Forelimb muscle (tissue), 1 donor: ENCODE measurements at regions not wholly inside any gene's neighbourhood (a gene's known extent, or its start where the extent isn't known, plus 50 kb on each side); places are given as distances from the start of the nearest gene placed in this dataset.
"Not testable (repeated sequence)": the region's sequence is repeated elsewhere in the genome, so short reads cannot be mapped to it uniquely, and the experiment has no call there.

ENCODE experiments used
- DNase-seq: peaks from one replicate; pipeline ENCODE4 v3.0.0-alpha.2; 2013; ENCODE audit warnings: low read depth

DNA sequence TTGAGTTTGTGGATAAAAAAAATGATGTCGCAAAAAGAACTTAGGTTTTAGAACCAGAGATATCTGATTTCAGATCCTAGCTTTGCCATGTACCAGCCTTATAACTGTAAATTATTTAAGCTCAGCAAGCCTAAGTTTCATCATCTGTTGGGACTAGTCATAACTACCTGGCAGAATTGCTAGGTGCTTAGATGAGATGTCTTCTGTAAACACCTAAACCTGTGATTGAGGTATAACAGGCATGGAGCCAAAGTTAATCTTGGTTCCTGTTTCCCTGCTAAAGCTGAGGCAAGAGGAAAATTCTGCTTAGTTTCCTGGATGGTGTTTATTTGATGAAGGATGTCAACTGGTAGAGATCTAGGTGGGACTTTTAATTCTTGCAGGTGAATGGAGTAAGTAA, 331.3 kb upstream of the RBMS3 start:
- DNase-seq, result no peak

DNA sequence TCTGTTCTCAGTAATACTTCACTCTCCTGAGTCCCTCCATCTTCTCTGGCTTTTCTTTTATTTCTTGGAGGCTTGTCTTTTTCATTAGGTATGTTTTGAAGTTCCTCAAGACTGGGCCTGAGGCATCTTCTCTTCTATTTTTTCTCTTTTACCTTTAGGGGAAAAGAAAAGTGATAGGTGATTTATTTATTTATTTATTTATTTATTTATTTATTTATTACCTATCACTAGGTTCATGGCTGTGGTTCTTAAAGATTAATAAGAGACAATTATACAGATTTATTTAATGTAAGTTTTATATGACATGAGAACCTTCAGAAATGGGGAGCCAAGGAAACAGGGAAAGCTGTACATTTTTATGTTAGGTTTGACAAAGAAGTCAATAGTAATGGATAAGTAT, 330.3 kb upstream of the RBMS3 start:
- DNase-seq, result no peak

DNA sequence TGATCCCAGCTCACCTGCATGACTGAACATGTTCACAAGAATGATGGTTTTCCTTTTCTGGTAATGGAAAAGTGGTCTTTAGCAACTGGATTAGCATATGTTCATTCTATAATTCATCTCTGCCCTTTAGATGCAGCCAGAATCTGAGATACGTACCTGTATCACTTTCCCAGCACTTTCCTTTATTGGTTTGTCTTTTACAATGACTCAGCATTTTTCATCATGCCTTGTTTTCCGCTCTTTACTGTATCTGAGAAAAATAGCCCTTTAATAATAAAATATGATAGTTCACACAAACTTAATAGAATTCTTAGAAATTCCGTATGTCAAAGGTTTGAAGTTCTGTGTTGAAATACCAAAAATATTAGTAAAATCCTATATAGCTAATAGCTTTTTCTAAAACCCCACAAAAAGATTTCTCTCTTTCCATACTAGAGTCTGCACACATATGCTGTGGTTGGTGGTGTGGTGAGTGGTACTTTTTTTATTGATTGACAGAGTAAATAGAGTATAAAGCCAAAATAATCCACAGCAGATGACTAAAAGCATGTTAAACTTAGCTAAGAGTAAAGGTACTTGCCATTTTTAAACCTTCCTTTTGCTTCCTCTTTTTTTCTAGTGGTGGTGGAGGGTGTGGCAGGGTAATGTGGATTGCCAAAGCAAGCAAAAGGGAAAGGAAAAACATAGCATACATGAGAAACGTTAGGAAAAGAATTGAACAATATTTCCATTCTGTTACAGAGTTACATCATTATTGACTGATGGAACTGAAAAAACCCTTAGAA, 328.9 kb upstream of the RBMS3 start:
- no peak for DNase-seq

DNA sequence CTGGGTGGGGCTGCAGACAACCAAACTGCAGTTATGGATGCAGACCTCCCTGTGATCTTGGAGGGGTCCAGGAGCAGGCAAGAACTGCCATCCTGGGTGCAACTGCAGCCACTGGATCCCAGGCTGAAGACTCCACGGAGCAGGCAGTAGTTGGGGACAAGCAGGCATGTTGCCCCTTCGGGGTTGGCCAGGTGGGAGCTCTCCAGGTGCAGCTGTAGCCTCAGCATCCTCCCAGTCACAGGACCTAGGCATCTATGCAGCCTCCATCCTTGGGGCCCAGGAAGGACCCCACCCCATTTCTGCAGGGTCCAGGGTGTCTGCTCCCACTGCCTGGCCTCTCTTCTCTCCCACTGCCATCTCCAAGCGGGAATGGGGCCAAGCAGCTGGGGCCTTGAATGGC, 322.2 kb upstream of the RBMS3 start:
- DNase-seq, result no peak

DNA sequence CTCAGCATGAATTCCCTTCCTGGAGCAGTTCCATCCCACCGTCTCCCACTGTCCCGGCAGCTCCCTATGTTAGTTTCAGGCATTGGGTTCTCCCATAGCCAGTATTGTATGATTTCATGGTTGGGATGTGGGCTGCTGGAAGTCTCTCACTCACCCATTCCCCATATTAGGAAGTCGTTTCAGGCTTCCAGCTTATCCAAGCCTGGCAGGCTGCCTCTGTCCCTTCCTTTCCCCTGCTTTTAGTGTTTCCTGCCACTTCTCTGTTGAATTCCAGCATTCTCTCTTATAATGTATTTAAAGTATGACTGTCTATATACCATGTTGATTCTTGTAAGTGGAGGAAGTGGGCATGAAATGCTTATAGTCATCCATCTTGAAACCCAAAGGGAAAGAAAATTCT, 309.7 kb upstream of the RBMS3 start:
- DNase-seq, result no peak

DNA sequence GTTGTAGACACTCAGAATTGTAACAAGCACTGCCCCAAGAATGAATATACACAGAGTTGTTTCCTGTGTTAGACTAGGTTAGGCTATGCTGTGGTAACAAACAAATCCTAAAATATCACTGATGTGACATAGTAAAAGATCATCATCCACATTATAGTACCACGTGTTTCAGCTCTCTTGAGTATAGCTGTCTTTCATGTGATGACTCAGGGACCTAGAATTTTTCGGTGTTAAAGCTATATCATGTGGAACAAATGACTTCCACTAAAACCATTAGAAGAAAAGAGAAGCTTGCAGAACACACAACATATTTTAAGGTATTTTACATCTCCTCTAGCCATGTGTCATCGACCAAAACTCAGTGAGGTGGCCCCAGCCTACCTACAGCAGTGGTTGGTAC, 307.9 kb upstream of the RBMS3 start:
- DNase-seq, result no peak

DNA sequence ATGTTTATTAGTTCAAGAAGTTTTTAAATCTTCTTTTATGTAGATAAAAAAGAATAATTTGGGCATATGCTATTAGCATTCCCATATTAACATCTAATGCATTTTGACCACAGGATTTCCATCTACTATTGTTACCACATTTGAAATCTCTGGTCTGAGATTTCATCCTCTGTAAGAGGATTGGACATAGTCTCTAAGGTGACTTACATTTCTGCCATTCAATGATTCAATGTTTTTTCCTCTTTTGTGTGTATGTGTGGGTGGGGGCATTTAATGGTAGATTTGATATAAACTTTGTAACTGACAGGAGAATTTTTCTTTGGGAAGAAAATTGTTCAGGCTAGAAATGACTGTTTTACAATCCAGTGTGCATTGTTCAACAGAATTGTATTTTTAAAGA, 307.3 kb upstream of the RBMS3 start:
- DNase-seq, result no peak

DNA sequence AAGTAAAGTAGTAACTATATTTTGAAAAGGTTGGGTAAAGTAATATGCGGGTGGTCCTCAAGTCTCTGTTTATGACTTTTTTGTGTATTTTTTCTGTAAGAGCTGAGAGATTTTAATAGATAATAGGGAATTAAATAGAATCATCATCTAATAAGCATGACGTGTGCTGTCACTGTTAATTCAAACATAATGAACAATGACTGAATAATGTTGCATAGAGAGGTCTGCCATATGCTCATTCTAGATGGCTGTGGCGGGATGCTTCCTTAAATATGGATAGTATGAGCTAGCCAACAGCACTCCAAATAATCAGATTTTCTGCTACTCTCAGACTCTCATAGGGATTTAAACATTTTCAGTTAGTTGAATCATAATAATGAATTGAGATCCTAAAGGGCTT, 302.8 kb upstream of the RBMS3 start:
- DNase-seq, result no peak

DNA sequence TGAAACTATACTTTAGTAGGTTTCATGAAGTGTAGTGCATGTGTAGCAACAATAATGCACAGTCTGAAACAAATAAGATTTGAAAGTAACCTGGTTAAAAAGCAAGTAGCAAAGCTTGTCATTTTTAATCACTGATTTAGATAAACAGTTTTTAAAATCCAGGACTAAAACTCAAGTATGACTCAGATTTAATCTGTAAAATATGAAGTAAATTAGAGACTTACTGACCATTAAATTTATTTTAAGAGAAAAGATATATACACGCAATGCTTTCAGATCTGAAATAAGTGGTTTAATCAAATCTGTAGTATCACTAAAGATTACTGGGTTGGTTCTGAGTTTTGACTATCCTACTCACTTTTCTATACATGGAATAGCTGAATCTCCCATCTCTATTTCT, 300.7 kb upstream of the RBMS3 start:
- no peak for DNase-seq

DNA sequence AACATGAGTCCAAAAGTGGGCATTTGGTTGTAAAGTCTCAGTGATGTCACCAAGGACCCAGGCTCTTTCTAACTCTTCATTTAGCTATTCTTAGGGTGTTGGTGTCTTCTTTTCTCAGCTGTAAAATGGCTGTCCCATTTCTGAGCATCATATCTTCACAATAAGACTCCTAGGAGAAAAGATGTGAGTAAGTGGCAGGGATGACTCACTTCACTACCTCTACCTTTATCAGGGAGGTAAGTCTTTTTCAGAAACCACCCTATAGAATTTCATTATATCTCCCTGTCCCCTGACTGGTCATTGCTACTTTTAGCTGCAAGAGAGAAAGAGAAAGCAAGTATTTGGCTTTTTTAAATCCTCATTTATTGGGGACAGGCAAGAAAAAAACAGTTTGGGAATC, 300.2 kb upstream of the RBMS3 start:
- no peak for DNase-seq

DNA sequence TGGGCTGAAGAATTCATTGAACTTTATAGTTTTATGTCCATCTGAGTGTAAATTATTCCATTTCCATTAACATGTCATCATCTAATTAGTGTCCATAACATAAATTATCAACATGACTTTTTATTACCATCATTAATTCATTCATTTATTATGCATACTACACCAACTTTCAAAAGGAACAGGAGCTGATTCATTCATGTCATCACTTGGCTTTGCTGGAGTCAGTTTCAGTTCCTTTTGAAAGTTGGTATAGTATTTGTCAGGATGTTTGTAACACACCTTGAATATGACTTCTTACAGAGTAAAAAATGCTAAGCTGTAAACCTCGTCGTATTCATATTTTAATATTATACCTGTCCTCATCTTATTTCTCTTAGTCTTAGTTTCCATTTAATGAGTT, 298.0 kb upstream of the RBMS3 start:
- DNase-seq, result no peak

DNA sequence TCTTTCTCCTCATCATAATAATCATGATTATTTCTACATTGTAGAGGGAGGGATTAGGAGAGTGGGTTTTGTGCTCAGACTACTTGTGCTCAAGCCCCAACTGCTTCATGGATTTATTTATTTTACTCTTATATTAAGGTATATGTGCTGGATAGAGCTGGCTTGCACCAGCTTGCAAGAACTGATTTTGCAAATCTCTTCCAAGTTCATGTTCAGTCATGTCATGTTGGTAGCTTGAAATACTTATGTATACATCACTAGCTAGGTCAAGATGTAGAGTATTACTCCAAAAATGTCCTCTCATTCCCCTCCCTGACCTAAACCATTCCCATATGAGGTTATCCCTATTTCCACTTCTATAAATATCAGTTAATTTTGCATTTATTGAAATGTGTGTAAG, 293.9 kb upstream of the RBMS3 start:
- no peak for DNase-seq

DNA sequence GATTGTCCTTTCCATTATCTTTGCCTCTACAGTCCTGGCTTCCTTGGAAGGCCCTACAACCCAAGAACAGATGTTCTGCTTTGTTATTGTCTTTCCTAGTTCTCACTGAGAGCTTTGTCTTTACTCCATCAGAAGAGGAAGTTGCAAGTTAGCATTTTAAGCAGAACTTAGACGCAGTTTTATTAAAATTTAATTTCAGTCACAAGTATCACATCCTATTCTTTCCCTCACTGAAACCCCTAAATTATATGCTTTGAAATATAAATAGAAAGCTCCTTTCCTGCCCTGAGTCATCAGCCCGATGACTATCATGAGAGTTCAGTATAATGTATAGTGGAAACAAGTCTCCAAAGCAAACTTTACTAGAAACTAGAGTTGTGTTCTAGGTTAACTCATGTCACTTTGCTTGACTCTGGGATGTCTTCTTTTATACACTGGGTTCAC, 291.2 kb upstream of the RBMS3 start:
- no peak for DNase-seq

DNA sequence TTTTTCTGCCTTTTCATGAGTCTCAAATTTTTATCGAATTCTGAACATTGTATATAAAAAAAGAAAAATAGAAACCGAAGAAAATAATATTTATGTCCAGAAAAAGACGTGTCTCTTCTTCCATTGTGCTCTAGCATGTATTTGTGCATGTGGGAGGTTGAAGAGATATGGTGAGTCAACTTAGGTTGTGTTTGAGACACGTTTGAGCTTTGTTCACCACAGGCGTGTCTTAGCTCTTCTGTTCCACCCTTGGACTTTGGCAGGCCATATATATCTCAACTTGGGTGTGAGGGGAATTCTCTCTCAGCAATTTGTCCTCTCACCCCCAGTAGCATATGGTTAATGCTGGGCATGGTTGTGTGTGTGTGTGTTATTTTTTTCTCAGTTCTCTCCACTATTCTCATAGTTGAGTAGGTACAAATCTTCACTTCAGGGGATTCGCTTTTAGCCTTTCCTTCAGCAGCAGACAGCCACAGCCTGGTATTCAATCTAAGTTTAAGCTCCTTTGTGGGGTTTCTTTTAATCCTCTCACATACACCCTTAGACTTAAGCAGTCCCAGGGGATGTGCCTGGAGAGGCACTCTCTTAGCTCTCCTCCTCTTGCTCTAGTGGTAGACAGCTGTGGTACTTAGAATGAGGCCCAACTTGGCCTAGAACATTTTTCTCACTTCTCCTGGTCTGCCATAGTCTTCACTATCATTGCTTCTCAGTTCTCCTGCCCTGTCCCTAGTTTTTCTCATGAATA, 286.5 kb upstream of the RBMS3 start:
- DNase-seq, result no peak

DNA sequence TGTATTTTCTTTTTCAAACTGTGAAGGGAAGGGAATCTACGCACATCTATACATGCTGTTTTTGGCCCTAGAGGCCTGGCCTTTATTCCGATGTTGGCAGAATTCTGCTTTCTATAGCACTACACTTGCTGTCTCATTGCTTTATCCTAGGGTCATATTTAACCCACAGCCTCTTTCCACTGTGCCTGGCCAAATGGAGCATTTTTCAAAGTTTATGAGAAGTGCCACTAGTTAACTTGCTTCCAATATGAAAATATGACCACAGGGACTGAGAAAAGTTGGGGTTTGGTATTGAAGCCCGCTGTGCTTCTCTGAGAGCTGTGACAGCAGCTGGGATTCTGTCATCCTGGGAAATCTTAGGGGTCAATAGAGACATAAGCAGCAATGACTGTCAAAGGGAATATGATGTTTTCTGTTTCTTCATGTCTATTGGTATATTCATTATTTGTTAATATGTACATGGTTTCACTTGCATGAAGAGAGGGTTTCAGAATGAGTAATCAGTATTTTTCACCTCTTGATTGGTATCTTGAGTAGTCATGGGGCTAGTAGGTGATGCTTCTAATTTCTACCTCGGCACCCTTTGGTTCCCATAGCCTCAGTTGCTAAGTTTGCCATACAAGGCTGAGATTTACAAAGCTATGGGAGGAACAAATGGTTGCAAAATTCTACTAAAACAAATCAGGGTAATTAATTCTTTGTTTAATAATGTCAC, 275.8 kb upstream of the RBMS3 start:
- no peak for DNase-seq

DNA sequence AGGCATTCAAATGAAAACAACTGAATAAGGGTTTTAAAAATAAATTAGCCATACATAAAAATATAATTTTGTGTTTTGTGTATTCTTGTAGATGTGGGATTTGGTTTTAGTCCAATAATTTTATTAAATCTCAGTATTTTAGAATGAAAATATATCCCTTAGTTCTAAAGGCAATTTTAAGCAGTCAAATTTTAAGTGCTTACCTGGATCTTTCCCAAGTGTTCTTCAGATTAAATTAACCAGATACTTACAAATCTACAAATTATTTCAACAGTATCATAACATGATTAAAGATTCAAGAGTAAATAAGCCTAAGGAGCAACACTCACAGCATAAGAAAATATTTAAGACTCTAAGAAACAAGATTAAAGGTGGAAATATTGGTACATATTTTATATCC, 275.0 kb upstream of the RBMS3 start:
- no peak for DNase-seq

DNA sequence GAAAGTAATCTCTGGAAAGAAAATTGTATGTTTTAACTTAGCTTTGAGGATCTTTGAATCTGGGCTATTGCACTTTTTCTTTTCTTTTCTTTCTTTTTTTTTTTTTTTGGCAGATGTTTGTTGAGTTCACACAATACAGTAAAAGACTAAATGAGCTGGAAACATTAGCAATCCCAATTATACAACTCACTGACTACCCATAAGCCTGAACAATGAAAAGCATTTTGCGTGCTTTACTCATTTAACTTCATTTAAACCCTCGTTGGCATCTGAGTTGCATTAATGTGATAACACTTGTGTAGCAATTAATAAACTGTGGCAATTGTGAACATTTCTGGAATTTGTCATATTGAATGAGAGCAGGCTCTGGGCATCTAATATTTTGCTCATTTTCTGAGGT, 269.4 kb upstream of the RBMS3 start:
- no peak for DNase-seq

DNA sequence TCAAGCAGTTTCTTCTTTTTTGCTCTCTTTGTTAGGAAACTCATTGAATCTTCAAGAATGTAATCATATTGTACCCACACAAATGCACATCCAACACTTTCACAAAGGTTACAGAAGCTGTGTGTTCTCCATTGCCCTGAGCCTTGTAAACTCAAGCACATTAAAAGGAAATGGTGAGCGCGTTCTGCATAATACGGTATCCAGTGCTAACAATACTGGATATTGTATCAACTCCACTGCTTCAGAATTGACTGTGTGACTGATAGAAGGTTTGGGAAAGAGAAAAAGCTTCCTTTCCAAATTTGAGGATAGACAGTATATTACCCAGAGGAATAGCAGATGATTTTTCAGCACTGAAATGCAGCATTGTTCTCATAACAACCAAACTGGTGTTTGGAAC, 268.9 kb upstream of the RBMS3 start:
- no peak for DNase-seq

DNA sequence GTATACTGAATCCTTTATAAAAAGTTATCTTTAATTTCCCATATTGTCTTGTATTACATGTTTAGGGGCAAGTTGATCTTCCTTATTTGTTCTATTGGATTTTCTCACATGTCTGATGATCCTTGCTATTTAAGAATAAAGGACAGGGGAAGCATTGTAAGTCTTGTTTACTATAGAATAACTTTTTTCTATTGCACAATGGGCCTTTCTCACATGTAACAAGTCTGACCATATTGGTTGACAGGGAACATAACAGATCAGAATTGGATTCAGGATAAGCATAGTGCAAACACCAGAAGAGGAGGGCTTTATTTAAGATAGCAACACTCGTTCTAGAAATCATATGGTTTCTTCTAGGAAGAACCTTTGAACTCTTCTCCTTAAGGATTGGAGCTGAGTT, 257.9 kb upstream of the RBMS3 start:
- no peak for DNase-seq

DNA sequence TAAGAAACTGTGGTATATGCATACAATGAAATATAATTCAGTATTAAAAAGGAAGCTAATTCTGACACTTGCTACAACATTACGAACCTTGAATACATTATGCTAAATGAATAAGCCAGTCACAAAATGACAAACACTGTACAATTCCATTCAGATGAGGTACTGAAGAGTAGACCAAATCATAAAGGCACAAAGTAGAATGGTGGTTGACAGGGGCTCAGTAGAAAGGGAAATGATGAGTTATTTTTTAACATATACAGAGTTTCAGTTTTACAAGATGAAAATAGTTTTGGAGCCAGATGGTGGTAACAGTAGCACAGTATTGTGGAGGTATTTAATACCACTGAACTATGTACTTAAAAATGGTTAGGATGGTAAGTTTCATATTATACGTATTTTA, 254.6 kb upstream of the RBMS3 start:
- DNase-seq, result no peak

DNA sequence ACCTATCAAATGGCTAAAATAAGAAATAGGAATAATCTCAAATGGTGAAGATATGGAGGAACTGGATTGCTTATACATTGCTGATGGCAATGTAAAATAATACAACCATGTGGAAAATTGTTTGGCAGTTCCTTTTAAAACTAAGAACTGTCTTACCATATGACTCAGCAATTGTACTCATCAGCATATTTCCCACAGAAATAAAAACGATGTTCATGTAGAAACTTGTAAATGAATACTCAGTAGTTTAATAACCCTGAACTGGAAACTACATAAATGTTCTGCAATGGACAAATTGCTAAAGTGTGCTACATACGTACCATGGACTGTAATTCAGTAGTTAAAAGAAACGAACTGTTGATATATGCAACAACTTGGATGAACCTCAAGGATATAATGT, 253.9 kb upstream of the RBMS3 start:
- no peak for DNase-seq

DNA sequence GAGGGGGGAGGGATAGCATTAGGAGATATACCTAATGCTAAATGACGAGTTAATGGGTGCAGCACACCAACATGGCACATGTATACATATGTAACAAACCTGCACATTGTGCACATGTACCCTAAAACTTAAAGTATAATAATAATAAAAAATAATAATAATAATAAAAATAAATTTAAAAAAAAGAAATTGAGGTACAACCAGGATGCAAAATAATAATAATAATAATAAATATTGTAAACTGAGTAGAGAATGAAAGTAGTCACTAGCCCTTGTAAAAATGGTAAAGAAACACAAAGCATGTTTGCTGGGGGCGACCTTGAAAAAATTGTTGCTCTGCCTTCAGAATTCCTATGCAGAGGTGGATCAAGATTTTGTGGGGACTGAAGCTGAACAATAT, 249.7 kb upstream of the RBMS3 start:
- not testable (repeated sequence) for DNase-seq

DNA sequence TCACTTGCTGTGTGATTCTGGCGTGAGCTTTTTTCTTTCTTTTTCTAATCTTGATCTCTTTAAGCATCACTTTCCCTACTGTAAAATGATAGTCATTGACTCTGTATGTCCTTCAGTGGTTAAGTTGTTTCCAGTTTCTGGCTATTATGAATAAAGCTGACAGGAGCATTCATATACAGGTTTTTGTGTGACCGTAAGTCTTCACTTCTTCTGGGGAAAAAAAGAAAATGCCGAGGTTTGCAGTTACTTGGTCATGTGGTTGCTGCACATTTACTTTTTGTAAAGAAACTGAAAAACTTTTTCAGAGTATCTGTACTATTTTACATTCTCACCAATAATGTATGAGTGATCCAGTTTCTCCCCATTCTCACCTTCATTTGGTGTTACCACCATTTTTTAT, 247.4 kb upstream of the RBMS3 start:
- no peak for DNase-seq
